B cell (primary cell): ENCODE measurements at regions not wholly inside any gene's neighbourhood (a gene's known extent, or its start where the extent isn't known, plus 50 kb on each side); places are given as distances from the start of the nearest gene placed in this dataset.

Experiments used
- ATAC-seq: fragments of 200-7000 bp; cut with Tn5 transposase; one replicate; pipeline ENCODE4 v1.10.0; 2021; ENCODE audit warnings: low read depth, mild to moderate bottlenecking, moderate number of reproducible peaks, moderate library complexity
- CTCF ChIA-PET: fragments of 350-600 bp; sonication (Branson Sonifier 250); formaldehyde crosslinking; loops from one replicate; lab custom pipeline; 2021; ENCODE audit warnings: antibody characterized with exemption, inconsistent platforms; lab: Charles Lee
- POLR2A ChIA-PET: fragments of 350-600 bp; sonication (Branson Sonifier 250); formaldehyde crosslinking; loops from one replicate; lab custom pipeline; 2021; ENCODE audit warnings: antibody characterized with exemption; lab: Charles Lee
- DNase-seq: peaks from one replicate; pipeline ENCODE4 v3.0.0; 2013
- H2AFZ ChIP-seq: 2 replicates; pipeline ENCODE4 v1.6.1; 2012; ENCODE audit warnings: mild to moderate bottlenecking, low read depth, low read length; ENCODE audit not compliant: insufficient read depth, poor library complexity, severe bottlenecking
- H3K27ac ChIP-seq, 2 donors: 1 replicate in 1 of 2; 2 replicates in 1 of 2; pipeline ENCODE4 v1.5.1; 2012 to 2013; ENCODE audit warnings: low read length in 2 of 2, mild to moderate bottlenecking in 2 of 2, moderate library complexity in 1 of 2
- H3K27me3 ChIP-seq, 4 experiments: fragments of 200-600 bp in 1 of 4; sonication (generic) in 1 of 4; replicated peaks in 1 of 4; 1 replicate in 2 of 4; 2 replicates in 2 of 4; pipeline versions ENCODE4 v1.6.1 to v1.7.0; 2013 to 2016; ENCODE audit warnings: low read length in 3 of 4, mild to moderate bottlenecking in 2 of 4, mixed read lengths in 1 of 4, moderate library complexity in 1 of 4; ENCODE audit not compliant: insufficient read depth in 4 of 4, control insufficient read depth in 3 of 4; ENCODE audit errors: control extremely low read depth in 1 of 4
- H3K36me3 ChIP-seq, 2 experiments: replicated peaks in 1 of 2; 1 replicate in 1 of 2; 2 replicates in 1 of 2; pipeline versions ENCODE4 v1.6.1 to v1.7.1; 2013; ENCODE audit warnings: low read length in 1 of 2; ENCODE audit not compliant: insufficient read depth in 2 of 2, control insufficient read depth in 1 of 2; ENCODE audit errors: control extremely low read depth in 1 of 2, extremely low read depth in 1 of 2
- H3K4me1 ChIP-seq, 2 donors: fragments of 200-600 bp in 1 of 2; sonication (generic) in 1 of 2; 1 replicate in 1 of 2; 2 replicates in 1 of 2; pipeline versions ENCODE4 v1.5.1 to v1.6.1; 2013 to 2017; ENCODE audit warnings: low read length in 2 of 2; ENCODE audit not compliant: control insufficient read depth in 2 of 2, insufficient read depth in 2 of 2
- H3K4me2 ChIP-seq: replicated peaks from 2 replicates; pipeline ENCODE3; 2012; ENCODE audit warnings: mild to moderate bottlenecking, low read depth, low read length; ENCODE audit not compliant: poor library complexity, severe bottlenecking
- H3K4me3 ChIP-seq, 5 experiments: fragments of 200-600 bp in 1 of 5; sonication (generic) in 1 of 5; 1 replicate in 3 of 5; 2 replicates in 2 of 5; pipeline versions ENCODE4 v1.5.1 to v1.7.0; 2011 to 2016; ENCODE audit warnings: low read length in 4 of 5, mild to moderate bottlenecking in 4 of 5, low read depth in 2 of 5, control low read depth in 1 of 5, moderate library complexity in 1 of 5; ENCODE audit not compliant: insufficient read depth in 1 of 5; ENCODE audit errors: control extremely low read depth in 1 of 5, extremely low read depth in 1 of 5
- H3K79me2 ChIP-seq: fragments of 200-600 bp; sonication (generic); one replicate; pipeline ENCODE4 v1.6.0; 2016; ENCODE audit warnings: low read length; ENCODE audit not compliant: control insufficient read depth, insufficient read depth
- H3K9ac ChIP-seq: fragments of 200-600 bp; sonication (generic); 2 replicates; pipeline ENCODE4 v1.6.1; 2017; ENCODE audit warnings: mild to moderate bottlenecking, low read length, moderate library complexity
- H3K9me3 ChIP-seq, 3 donors: one replicate each; pipeline versions ENCODE4 v1.6.1 to v1.7.1; 2013; ENCODE audit warnings: low read length in 2 of 3; ENCODE audit not compliant: control insufficient read depth in 2 of 3, insufficient read depth in 1 of 3; ENCODE audit errors: control extremely low read depth in 1 of 3
- H4K20me1 ChIP-seq: 2 replicates; pipeline ENCODE4 v1.6.0; 2012; ENCODE audit warnings: mild to moderate bottlenecking, low read length; ENCODE audit not compliant: insufficient read depth, control insufficient read depth, poor library complexity, severe bottlenecking
- H3K27ac Mint-ChIP-seq: one replicate; pipeline ENCODE4 v1.8.0; 2021; ENCODE audit warnings: mixed read lengths
- H3K27me3 Mint-ChIP-seq: one replicate; pipeline ENCODE4 v1.8.0; 2021; ENCODE audit warnings: mixed read lengths
- H3K4me1 Mint-ChIP-seq: one replicate; pipeline ENCODE4 v1.8.0; 2021; ENCODE audit warnings: mixed read lengths
- H3K4me3 Mint-ChIP-seq: one replicate; pipeline ENCODE4 v1.8.0; 2021; ENCODE audit warnings: mixed read lengths
- H3K9me3 Mint-ChIP-seq: one replicate; pipeline ENCODE4 v1.8.0; 2022; ENCODE audit warnings: mixed read lengths; ENCODE audit not compliant: insufficient read depth
- CTCF ChIP-seq: fragments of 200-600 bp; IDR thresholded peaks from one replicate; pipeline ENCODE4 v1.8.0; 2022; ENCODE audit warnings: antibody characterized with exemption, mild to moderate bottlenecking
- EZH2 ChIP-seq: IDR thresholded peaks from 2 replicates; pipeline ENCODE4 v1.6.1; 2012; ENCODE audit warnings: borderline replicate concordance, low read depth, mild to moderate bottlenecking, moderate library complexity, low read length; ENCODE audit not compliant: insufficient read depth, poor library complexity, severe bottlenecking
- WGBS: methylation state at CpG from one replicate; pipeline ENCODE4 v1.1.5; 2013; ENCODE audit warnings: missing lambda C conversion rate; ENCODE audit not compliant: insufficient coverage; 5-methylcytosine and 5-hydroxymethylcytosine counted together
- intact Hi-C: fragments of 100-400 bp; cut with micrococcal nuclease; formaldehyde crosslinking; loops from one replicate; pipeline ENCODE4 v1.10.0; 2022

- Mint-ChIP-seq H3K27ac (no peak overlapping the region), H3K4me3 (no peak overlapping the region), H3K9me3 (no peaks in the 10 kb centered on the region), H3K27me3 (no peaks in the 10 kb centered on the region), H3K4me1 (no peaks in the 10 kb centered on the region)
- Histone ChIP-seq H3K27me3 (no peaks in the 10 kb centered on the region), H3K9me3 (no peaks in the 10 kb centered on the region), H3K4me2 (no peak overlapping the region), H3K4me1 (no peaks in the 10 kb centered on the region), H3K9ac (no peak overlapping the region), H4K20me1 (no peaks in the 10 kb centered on the region), H3K79me2 (no peaks in the 10 kb centered on the region), H3K36me3 (no peaks in the 10 kb centered on the region), H3K4me3 (no peak overlapping the region), H2AFZ (no peak overlapping the region), H3K27ac (no peak overlapping the region)
- CTCF ChIA-PET, result no interaction called here
- ATAC-seq, result no peak
- TF ChIP-seq EZH2 (no peak), CTCF (no peak)
- POLR2A ChIA-PET, result no interaction called here
- intact Hi-C loops, result no loop called here
- no CpG with 5 or more reads among the region's 4 CpGs for WGBS
- no peak for DNase-seq
Measured at GRCh38 chr6:47908271-47908670, 126.4 kb downstream of the OPN5 start.

- H3K9ac ChIP-seq, result no peak overlapping the region
- ChIA-PET POLR2A (no interaction called here), CTCF (no interaction called here)
- Mint-ChIP-seq H3K9me3 (no peaks in the 10 kb centered on the region), H3K4me3 (no peak overlapping the region), H3K27me3 (no peaks in the 10 kb centered on the region), H3K4me1 (no peaks in the 10 kb centered on the region), H3K27ac (no peak overlapping the region)
- H3K4me2 ChIP-seq, result no peak overlapping the region
- no peaks in the 10 kb centered on the region for H3K4me1 ChIP-seq
- H3K9me3 ChIP-seq, result no peaks in the 10 kb centered on the region
- H3K36me3 ChIP-seq, result no peaks in the 10 kb centered on the region
- 79% methylated on average over 2 of the region's 2 CpGs for WGBS
- DNase-seq (no peak), ATAC-seq (no peak)
- TF ChIP-seq EZH2 (no peak), CTCF (no peak)
- no peak overlapping the region for H2AFZ ChIP-seq
- H4K20me1 ChIP-seq, result no peaks in the 10 kb centered on the region
- no peaks in the 10 kb centered on the region for H3K79me2 ChIP-seq
- H3K27me3 ChIP-seq, result no peaks in the 10 kb centered on the region
- H3K27ac ChIP-seq, result no peak overlapping the region
- intact Hi-C loops, result no loop called here
- H3K4me3 ChIP-seq, result no peak overlapping the region
Measured at GRCh38 chr6:47905717-47906116, 123.9 kb downstream of the OPN5 start.
